GM21423 (cell line): ENCODE measurements at regions not wholly inside any gene's neighbourhood (a gene's known extent, or its start where the extent isn't known, plus 50 kb on each side); places are given as distances from the start of the nearest gene placed in this dataset.
"Not testable (repeated sequence)": the region's sequence is repeated elsewhere in the genome, so short reads cannot be mapped to it uniquely, and the experiment has no call there.

Source experiments
- ATAC-seq: cut with Tn5 transposase; IDR thresholded peaks from one replicate; pipeline ENCODE4 v1.9.1; 2021; ENCODE audit warnings: mild to moderate bottlenecking, moderate library complexity; ENCODE audit not compliant: unreplicated experiment

DNA sequence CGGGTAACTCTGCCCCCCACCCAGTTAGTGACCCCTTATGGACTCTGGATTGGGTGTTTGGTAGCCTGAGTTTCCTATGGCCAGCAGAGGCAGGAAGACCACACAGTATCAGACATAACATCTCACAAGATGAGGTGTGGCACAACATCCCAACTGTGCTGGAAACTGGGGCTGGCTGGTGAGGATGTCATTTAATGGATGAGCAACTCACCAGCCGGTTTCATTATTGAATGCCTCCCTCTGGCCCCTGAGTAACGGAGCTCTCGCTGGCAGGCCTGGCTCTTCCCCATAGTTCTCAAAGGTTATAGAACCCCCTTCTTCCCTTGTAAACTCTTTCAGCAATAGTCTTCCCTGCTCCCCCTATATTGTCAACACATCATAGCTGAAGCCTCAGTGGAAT, 195.0 kb downstream of the BCL11A start:
- ATAC-seq: no peak

DNA sequence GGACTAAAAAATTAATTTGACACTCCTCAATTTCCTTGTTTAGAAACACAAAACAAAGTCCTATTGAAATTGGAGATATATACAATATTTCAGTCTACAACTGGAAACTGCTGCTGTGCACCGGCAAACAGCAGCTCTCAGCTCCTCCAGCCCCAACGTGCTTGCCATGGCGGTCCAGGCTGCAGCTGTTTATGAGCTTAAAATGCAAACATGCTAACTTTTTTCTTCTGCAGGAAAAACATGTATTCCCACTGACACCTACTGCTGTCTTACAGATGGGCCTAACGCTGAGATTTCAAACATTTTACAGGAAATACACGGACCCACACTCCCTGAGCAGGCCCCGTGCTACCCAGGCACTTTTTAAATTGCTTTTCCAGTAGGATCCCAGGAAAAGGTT, 195.5 kb downstream of the BCL11A start:
- no peak for ATAC-seq

DNA sequence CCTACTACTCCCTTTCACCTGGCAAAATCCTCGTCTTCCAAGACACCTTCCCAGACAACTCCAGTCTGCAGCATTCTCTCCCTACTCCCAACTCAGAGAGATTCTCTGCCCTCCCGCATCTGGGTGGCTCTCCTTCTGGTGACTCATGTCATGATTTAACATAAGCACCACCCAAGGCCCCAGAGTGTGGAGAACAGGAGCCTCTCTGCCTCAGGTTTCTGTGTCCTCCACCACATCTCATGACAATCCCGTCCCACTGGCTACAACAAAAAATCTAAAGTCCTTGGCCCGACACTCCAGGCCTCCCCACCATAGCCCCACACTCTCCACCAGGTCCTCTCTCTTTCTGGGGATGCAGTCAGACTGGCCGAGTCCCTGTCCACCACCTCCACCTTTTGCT, 197.1 kb downstream of the BCL11A start:
- ATAC-seq: no peak

DNA sequence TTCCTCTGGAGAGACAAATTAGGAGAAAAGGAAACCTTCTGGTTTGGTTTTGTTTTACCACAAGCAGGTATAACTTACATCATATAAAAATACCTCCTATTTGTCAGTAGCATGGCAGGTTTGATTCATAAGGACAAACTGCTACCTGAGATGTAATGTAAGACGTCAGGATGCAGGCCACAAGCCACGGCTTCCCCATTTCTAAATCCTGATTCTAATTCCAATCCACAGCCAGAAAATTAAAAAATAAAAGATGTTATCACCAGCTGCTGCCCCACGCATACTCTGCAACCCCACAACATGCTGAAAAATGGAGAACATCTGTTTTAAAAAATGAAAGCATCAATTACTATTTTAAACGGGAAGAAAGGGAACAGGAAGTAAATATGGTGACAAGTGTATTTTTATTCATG, 197.6 kb downstream of the BCL11A start:
- no peak for ATAC-seq

DNA sequence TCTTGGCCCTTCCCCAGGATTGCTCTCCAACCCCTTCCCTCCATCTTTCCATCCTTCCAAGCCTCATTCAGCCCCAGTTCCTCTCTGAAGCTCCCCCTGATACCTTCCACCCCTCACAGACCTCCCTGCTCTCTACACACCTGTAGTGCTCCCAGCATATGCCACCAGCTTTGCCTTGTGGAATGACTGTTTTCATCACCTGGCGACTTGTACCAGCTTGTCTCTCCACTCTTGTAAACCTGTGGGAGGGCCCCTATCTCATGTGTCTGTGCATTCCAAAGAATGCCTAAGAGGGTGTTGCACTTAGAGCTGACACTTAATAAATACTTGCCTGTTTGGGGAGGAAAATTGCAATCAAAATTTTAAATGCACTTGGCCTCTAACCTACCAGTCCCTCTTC, 198.7 kb downstream of the BCL11A start:
- no peak for ATAC-seq

DNA sequence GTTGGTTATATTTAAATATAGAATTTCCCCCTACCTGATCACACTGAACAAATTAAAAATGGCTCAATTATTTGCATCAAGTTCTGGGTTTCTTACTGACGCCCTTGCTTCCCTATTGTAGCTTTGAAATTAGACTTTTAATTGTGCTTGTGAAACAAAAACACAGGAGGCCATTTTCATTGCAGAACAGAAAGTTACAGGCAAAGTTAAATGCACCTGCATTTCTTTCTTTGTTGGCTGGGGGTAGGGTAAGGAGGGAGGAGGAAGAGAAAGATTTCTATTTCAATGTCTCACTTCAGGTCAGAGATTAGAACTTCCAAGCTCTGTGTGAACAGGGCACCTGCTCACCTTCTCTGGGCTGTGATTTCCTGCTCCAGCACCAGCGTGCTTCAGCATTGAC, 199.6 kb downstream of the BCL11A start:
- ATAC-seq: peak; percentile 36

DNA sequence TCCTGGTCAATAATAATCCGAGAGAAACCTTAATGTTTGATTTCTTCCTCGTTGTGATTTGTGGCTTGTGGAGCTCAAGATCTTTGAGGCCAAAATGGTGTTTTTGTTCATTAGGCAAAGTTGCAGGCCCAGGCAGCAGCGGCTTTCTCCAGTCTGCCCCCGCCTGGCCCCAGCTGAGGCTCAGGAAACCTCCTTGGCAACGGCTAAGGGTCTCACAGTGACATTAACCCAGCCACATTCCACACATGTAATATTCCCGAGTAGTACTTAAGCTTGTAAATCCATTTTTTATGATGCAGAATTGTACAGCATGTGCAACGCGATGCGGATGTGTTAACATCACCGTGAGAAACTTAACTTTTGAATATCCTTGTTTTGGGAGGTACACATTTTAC, 200.1 kb downstream of the BCL11A start:
- ATAC-seq: peak; percentile 4

DNA sequence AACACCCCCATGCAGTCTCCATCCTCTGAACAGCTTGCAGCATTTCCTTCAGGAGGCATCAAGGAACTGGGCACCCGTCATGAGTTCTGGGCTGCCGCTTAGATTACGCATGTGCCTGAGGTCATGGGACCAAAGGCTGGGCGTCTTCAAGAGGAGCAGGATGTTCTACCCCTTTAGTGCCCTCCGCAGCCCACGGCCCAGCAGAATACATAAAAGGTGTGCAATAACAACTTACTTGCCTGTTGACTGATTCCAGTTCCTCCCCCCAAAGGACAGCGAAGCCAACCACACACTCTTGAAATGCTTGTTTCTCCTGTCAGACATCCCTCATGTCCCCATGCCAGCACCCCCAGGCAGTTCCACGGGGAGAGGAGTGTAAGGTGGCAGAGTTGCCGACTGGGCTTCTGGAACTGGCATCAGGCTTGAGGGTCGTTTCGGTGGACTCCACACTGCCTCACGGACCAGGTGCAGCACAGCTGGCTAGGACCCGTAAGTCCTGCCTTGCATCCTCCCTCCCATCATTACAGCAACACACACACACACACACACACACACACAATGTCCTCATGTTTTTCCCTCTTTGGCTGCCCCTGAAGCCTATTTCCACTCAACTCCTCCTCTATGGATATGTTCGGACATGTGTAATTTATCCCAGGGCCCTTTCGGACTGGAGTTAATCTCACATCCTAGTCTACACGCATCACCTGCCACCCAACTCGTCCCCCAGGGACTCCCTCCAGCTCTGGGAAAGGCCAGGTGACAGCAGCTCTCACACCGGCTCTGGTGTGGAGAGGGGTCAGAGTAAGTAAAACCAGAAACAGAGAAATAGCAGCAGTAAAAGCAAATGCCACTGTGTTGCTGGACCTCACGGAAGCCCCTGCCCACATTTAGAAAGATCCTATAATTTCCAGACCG, 200.7 kb downstream of the BCL11A start:
- no peak for ATAC-seq

DNA sequence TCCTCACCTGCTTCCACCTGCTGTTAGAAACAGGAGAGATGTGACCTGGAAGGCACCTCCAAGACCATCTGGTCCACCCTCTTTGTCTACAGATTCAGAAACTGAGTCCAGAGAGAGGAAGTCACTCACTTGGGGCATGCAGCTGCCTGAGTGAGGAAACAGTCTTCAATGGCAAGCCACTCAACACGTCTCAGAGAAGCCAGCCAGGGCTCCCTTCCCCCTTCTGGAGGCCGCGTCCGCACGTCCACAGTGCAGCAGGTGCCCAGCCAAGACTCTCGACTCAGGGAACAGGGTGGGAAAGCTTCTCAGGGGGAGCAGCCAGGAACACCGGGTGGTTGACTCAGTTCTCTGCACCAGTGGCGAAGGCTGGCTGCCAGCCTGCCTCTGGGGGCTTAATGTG, 201.7 kb downstream of the BCL11A start:
- ATAC-seq: peak; percentile 21

DNA sequence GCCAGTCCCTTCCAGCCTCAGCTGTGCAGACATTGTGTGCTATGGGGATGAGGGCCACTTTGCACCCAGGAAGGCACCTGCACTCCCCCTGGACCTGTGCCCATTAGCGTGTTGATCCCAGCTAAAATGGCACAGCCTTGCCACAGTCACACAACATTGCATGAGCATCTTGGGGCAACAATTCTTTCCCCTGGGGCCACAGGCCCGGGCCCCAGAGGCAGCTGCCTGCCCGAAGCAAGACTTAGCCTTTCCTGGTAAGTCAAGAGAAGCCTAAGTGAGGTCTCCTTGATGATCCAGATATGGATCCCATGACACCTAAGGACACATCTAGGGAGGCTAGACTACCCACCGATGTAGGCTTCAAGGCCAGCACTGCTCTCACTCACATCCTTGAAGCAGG, 202.1 kb downstream of the BCL11A start:
- ATAC-seq: no peak

DNA sequence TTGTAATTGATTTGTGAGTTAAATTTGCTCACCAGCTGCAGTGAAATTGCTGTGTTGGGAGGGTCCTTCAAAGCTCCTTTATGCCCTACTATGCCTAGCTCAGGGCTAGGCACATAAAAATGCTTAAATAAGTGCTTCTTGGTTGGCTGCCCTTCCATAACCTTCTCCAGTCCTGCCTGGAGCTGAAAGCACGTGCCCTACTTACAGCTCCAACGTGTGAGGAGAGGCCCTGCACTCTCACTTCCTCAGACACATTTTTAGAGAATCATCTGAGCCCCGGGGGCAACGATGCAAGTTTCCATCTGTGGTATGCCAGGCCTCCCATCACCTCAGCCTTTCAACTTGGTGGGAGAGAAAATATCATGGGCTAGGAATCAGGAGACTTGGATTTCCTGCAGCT, 202.7 kb downstream of the BCL11A start:
- no peak for ATAC-seq

DNA sequence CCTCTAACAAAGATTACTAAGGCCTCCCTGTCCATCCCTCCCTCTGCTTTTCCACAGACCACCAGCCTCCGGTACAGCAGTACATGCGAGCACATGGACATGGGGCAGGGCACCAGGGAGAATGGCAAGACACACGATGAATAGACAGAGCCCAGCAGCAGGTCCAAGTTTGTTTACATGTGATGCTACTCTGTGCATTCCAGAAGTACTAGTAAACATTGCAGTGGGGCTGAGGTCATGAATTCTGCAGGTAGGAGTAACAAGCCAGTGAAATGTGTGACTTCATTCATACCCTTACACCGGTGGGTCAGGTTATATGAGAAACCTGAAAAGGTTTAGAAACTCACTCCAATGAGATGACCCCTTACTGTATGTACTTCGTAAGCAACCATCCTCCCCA, 205.7 kb downstream of the BCL11A start:
- no peak for ATAC-seq

DNA sequence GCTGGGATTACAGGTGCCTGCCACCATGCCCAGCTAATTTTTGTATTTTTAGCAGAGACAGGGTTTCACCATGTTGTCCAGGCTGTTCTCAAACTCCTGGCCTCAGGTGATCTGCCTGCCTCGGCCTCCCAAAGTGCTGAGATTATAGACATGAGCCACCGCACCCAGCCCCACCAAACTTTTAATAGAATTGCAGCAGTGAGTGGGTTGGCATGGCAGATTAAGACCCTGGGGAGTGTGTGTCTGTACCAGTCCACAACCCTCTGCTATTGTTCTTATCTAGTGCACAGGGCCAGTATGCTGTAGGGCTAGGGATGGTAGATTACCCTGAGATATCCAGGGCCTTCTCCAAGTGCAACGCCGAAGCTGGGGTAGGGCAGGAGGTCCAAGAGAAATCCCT, 211.0 kb downstream of the BCL11A start:
- not testable (repeated sequence) for ATAC-seq

DNA sequence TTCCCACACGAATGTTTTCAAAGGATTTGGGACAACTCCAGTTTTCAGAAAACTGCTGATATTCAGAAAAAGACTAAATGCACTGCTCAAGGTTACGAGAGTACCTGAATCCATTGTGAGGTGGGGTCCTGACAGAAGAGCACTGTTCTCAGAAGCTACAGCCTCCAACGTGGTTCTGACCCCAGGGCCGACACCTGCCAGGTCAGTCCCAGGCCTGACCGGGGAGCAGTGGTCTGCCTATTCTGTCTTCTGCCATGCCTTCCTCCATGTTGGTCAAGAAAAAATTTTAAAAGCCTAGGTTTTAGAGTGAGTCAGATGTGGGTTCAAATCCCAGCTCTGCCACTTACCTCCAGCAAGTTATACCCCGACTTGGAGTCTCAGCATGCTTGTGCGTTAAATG, 212.3 kb downstream of the BCL11A start:
- ATAC-seq: no peak

DNA sequence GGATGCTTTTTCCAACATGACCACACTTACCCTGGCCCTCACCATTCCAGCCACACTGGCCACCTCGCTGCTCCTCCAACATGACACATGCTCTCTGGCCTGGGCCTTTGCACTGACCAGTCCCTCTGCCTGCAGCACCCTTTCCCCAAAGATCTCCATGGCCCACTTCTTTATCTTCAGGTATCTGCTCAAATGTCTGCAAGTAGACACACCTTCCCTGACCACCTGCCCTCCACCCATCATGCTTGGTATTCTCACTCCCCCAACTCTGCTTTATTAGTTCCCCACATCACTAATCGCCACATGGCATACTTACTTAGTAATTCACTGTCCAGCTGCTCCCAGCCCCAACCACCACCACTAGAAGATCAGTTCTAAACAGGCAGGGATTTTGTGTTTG, 214.2 kb downstream of the BCL11A start:
- no peak for ATAC-seq

DNA sequence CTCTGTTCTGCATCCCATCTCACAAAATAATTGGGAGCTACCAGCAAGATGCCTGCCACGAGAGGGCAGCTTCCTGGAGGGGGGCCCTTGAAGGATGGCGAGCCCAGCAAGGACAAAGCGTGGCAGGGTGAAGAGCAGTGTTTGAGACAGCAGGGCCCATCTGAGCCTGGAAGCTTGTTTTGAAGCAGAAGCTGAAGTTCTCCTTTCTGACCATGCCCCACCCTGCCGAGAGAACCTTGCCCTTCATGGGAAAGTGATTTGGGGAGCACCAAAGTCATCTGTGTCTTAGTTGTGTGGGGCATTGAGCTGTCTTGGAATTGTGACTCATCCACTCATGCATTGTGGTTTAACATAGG, 216.3 kb downstream of the BCL11A start:
- ATAC-seq: peak; percentile 52

DNA sequence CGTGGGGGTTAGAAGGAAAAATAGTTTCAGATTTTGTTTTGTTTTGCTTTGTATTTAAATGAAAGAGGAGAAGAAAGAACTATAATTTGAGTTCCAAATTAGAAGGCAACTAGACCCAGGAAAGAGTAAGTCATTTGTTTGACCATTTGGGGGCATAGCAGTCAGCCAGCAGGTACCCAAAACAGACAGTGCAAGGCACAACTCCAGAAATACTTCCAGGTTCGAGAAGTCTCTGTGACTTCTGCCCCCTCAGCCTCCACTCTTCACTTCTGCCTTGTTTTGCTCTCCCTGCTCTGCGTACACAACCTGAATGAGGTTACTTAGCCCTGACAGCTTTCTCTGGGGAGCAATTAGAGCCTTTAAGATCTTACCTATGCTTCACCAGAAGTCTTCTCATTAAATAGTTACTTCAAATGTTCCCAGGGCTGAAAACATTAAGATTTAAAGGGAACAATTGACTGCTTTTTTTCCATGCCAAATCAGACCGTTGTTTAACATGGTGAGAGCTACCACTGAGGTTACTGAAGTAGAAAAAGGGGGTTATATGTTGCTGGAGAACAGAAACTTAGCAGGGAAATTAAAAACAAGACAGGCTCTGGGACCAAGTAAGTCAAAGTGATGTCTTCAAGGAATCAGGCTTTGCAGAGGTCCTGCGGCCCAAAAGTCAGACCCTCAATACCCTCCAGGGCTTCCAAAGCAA, 216.9 kb downstream of the BCL11A start:
- ATAC-seq: peak; percentile 54

DNA sequence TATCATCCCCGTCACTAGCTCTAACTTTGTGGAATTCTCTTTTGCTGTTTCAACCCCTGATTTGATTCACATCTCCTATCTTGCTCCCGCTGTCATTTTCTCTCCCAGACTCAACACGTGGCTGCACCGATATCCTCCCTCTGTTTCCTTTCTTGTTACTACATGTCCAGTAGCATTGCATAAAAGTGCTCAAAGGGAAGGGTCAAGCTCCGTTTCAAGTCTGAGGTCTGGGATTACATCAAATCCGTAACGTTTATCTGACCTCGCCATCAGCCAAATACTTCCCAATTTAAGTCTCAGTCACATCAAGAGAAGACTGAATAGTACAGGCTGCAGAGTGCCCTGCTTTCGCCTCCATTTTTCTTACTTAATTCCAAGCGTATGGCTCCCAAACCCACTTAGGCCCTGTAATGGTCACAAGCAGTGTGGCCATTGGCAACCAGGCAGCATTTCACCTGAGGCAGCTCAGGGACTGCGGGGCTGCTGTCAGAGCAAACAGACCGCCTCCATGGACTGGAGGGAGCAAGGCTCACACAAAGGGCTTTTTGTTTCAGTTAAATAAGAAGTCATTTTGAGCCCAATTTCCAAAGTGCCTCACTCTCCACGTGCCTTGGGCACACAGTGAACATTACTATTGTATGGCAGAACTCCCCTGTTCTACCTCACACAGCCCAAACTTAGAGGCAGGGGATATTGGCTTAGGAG, 217.8 kb downstream of the BCL11A start:
- no peak for ATAC-seq

DNA sequence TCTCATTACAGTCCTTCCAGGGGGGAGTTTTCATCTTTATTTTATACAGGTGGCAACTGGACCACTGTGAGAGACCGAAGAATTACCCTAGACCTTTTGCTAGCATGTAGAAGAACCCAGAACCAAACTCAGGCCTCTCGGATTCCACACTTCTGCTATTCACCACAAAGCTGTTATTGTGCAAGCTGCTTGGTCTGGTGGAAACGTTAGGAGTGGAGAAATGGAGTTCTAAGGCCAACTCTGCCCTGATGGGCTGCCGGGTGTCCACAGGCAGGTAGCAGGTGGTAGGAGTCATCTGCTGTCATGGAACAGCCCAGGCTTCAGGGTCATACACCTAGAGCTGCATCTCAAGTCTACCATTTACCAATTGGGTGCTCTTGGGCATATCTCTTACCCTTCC, 218.8 kb downstream of the BCL11A start:
- ATAC-seq: no peak

DNA sequence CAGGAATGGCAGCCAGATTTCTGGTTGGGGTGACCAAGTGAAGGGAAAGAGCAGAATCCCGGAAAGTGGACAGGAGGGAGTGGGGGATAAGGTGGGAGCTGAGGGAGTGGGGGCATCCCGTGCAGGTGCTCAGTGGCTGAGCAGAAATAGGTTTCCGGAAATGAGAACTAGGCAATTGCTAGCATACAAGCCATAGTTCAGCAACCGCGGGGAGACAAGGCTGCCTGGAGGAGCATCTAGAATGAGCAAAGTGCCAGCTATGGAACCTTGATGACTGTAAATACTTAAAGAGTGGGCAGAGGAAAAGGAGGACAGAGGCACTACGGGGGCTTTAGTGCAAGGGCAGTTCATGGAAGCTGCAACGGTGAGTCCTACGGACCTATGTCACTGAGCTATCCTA, 220.2 kb downstream of the BCL11A start:
- no peak for ATAC-seq

DNA sequence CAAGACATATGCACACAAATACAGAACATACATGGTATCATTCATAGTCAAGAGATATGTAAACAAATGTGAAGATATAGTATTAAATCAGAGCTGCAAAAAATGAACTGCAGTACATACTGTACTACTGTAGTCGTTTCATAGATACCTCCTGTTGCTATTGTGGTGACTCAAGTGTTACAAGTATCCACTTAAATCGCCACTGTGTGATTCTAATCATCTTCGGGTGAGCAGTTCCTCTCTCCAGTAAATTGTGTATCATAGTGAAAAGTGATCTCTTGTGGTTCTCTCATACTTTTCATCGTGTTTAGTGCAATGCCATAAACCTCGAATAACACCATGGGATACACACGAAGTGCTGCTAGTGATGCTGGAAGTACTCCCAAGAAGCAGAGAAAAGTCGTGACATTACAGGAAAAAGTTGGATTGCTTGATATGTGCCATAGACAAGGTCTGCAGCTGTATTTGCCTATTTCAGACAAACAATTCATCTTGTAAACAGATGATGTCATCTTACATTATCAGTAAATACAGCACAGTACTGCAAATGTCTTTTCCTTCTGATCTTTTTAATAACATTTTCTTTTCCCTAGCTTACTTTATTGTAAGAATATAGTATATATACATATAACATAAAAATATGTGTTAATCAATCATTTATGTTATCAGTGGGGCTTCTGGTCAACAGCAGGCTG, 222.2 kb downstream of the BCL11A start:
- no peak for ATAC-seq
